Hematopoietic multipotent progenitor cell treated with erythropoietin and hydrocortisone succinate and interleukin-3 and kit ligand, for 15 days (in vitro differentiated cells): ENCODE measurements at regions not wholly inside any gene's neighbourhood (a gene's known extent, or its start where the extent isn't known, plus 50 kb on each side); places are given as distances from the start of the nearest gene placed in this dataset.

Experiments used
- DNase-seq: peaks from one replicate; pipeline ENCODE4 v3.0.0-alpha.2; 2015; ENCODE audit warnings: low spot score

DNA sequence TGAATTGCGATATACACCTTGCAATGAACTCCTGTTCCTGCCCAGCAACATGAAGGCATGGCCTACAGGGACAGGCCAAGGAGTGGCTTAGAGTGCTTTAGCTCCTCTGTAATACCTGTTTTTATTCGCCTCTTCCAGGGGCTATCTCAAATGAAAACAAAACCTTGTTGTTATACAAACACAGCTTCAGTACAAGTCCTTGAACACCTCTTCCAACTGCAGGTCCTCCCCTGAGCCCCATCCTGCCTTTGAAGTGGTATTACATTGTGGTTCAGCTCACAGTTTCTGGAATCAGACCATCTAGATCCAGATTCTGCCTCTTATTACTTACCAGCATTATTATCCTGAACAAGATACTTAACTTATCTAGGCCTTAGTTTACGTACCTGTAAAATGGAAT, 83.0 kb upstream of the HNRNPA3 start:
- no peak for DNase-seq

GRCh38 chr2:177131858-177132257, 80.7 kb upstream of the HNRNPA3 start:
- DNase-seq: no peak

GRCh38 chr2:177138823-177139222, 73.8 kb upstream of the HNRNPA3 start:
- no peak for DNase-seq

DNA sequence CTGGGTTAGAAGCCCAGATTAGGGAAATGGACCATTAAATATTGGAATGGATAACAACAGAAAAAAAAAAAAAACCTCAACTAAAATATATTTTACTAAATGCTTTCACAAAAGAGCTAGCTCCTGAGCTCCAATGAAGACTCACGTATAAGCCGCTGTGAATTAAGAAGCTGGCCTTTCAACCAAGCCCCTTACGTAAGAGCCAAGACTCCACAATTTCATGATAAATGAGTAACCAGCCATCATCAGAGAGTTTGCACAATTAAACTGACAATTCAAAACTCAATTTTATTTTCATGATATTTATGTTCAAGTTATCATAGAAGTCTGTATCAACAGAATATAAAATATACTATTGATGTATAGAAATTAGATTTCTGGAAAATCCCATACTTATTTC, 70.7 kb upstream of the HNRNPA3 start:
- DNase-seq: no peak

DNA sequence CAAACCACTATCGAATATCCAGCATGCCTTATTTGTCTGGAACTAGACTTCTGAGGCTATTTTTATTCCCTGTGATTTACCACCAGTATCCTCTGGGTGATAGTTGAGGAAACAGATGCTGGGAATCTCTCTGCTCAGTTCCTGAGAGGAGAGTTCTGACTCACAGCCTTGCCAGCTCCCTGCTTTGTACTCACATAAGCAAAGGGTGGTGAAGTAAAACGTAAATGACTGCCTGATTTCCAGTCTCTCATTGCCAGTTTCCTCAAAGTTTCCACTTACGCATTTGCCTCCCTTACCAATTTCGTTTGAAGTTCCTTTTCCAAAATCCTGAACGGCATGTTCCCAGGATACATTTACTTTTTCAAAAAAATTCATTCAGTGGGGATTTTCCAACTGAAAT, 69.2 kb upstream of the HNRNPA3 start:
- DNase-seq: no peak

- DNase-seq: no peak
These were observed 65.4 kb upstream of the HNRNPA3 start for GRCh38 chr2:177147093-177147694.

DNA sequence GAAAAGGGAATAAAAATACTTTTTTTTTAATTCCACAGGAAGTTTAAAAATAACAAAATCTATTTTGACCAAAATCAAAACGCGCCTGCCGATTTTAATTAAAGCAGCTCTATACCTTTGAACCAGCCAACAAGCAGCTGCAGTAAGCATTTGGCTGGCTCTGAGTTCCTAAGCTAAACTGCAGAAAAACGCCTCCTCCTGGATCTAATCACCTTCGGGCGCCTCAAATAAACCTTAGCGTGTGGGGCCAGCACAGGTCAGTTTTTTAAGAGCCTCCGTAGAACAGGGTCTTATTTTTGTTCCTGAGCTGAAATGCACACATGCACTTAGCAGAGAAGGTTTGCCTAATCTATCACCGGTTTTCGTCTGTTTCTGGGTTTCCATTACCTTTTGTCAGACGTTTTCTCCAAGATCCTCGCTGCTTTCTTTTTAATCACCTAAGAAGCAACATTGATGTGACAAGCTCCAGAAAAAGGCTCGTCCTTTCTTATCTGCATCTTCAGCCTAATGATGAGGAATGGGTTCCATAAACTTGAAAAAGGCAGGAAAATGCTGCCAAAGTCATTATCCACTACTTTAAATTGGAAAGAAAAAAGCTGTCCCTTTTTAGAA, 64.7 kb upstream of the HNRNPA3 start:
- DNase-seq: no peak

GRCh38 chr2:177148477-177149154, 64.0 kb upstream of the HNRNPA3 start:
- peak; percentile 58 for DNase-seq

DNA sequence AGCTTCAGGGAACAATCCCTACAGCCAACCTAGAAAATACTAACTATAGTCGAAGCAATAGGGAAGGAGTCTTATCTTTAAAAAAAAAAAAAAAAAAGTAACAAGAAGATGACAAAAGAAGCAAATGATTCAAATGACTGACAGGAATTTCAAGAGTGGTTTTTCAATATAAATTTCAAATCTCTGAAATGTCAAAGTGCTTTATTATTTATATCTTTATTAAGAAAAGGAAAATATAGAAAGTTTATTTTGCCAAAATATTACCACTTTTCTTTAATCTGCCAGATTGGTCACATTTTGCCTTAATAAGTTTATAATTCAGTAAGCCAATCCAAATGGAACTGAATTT, 63.5 kb upstream of the HNRNPA3 start:
- no peak for DNase-seq

- DNase-seq: no peak
These were observed 58.8 kb upstream of the HNRNPA3 start for GRCh38 chr2:177153805-177154204.

GRCh38 chr2:177154809-177155208, 57.8 kb upstream of the HNRNPA3 start:
- DNase-seq: no peak

- DNase-seq: no peak
These were observed 57.0 kb upstream of the HNRNPA3 start for GRCh38 chr2:177155631-177156030.

- DNase-seq: no peak
These were observed 50.7 kb upstream of the HNRNPA3 start for GRCh38 chr2:177161741-177162460.
